AG04449 (cell line): ENCODE measurements at regions not wholly inside any gene's neighbourhood (a gene's known extent, or its start where the extent isn't known, plus 50 kb on each side); places are given as distances from the start of the nearest gene placed in this dataset.

Experiments used
- CTCF ChIA-PET: fragments of 350-600 bp; formaldehyde crosslinking; extraction: SDS; loops from one replicate; lab custom pipeline; 2021; ENCODE audit warnings: antibody characterized with exemption; lab: Yijun Ruan, JAX
- POLR2A ChIA-PET: fragments of 400-600, 350-600 bp; formaldehyde crosslinking; extraction: SDS; loops from one replicate; lab custom pipeline; 2020; ENCODE audit warnings: antibody characterized with exemption, inconsistent platforms; lab: Yijun Ruan, JAX
- DNase-seq: peaks from one replicate; pipeline ENCODE4 v3.0.0-alpha.2; 2010; ENCODE audit warnings: low read depth, low spot score
- H3K4me3 ChIP-seq: 2 replicates; pipeline ENCODE4 v1.5.1; 2011; ENCODE audit warnings: low read depth, mild to moderate bottlenecking, control low read depth, low read length
- TF ChIP-seq, protein P1 (sequence below): IDR thresholded peaks from one replicate; pipeline ENCODE4 v1.5.1; 2011; ENCODE audit warnings: mild to moderate bottlenecking, moderate library complexity, low read length, control low read depth, inconsistent platforms; ENCODE audit not compliant: insufficient read depth; ENCODE audit errors: missing control alignments

- DNase-seq, result no peak
- CTCF ChIA-PET, result no interaction called here
- TF ChIP-seq, protein P1, sequence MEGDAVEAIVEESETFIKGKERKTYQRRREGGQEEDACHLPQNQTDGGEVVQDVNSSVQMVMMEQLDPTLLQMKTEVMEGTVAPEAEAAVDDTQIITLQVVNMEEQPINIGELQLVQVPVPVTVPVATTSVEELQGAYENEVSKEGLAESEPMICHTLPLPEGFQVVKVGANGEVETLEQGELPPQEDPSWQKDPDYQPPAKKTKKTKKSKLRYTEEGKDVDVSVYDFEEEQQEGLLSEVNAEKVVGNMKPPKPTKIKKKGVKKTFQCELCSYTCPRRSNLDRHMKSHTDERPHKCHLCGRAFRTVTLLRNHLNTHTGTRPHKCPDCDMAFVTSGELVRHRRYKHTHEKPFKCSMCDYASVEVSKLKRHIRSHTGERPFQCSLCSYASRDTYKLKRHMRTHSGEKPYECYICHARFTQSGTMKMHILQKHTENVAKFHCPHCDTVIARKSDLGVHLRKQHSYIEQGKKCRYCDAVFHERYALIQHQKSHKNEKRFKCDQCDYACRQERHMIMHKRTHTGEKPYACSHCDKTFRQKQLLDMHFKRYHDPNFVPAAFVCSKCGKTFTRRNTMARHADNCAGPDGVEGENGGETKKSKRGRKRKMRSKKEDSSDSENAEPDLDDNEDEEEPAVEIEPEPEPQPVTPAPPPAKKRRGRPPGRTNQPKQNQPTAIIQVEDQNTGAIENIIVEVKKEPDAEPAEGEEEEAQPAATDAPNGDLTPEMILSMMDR, result no peak
- H3K4me3 ChIP-seq, result no peak overlapping the region
- POLR2A ChIA-PET, result no interaction called here
Observed at GRCh38 chr10:33521062-33521461, 186.6 kb upstream of the NRP1 start.

DNA sequence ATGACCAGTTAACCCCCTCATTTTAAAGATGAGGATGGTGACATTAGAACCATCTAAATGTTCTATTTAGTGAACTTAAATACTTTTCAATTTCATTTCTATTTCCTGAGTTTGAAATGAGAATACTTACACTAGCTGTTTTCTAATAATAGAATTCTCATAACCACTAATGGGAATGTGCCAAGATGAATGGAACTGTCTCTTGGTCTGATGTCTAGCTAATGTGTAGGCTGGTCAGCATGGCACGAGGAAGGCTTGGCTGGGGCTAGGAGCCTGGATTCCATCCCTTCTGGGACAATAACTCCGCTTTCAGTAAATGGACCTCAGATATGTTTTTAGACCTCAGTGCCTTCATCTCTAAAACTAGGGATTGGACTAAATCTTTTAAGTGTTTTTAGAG is 185.8 kb upstream of the NRP1 start:
- CTCF ChIA-PET, result no interaction called here
- TF ChIP-seq, protein P1, result no peak
- no peak overlapping the region for H3K4me3 ChIP-seq
- DNase-seq, result no peak
- POLR2A ChIA-PET, result no interaction called here

GRCh38 chr10:33519130-33519860 is 184.8 kb upstream of the NRP1 start:
- CTCF ChIA-PET, result interaction anchor here (1.1 kb wide), 1 partner anchor 8 kb away, joined by 3 read pairs; no protein-coding TSS in a partner anchor
- H3K4me3 ChIP-seq, result no peak overlapping the region
- TF ChIP-seq, protein P1, result no peak
- DNase-seq, result no peak
- POLR2A ChIA-PET, result no interaction called here

DNA sequence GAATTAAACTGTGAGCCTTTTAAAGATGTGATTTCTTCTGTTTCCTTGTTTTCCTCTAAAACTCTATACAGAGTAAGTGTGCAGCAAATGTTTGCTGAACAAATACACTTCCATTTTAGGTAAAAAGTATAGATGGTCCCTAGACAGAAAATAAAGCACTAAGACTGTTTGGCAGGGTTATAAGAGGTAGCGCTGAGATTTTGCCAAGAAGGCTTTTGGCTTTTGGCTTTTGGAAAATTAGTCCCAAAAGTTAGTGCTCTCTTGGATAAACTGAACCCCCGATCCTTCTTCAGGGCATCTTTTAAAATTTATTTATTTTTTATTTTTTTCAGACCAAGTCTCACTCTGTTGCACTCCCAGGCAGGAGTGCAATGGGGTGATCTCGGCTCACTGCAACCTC is 175.7 kb upstream of the NRP1 start:
- no peak for DNase-seq
- ChIA-PET CTCF (no interaction called here), POLR2A (no interaction called here)
- TF ChIP-seq, protein P1, result no peak
- no peak overlapping the region for H3K4me3 ChIP-seq

DNA sequence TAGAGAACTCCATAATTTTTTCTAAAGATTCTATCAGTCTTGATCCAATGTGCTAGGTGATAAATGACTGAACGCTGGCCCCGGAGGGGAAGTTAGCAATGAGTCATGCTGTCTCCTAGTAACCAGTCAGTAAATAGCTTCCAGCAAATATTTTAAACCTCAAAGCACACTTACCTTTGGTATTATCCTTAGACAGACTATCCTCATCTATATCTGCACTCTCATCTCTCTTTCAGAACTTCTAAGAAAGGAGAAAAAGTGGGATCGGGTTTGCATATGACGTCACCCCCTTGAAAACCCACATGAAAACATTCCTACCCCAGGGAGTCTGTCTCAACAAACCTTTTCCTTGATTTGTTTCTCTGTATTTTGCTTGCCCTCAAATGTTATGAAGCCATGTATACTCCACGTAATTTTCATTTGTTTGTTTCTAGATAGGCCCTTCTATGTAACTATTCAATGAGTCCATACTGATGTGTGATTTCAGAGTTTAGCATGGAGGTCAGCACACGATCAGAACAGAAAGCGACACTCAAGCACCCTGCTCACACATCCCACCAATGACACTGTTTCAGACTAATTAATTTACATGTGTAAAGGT is 174.9 kb upstream of the NRP1 start:
- ChIA-PET POLR2A (no interaction called here), CTCF (no interaction called here)
- TF ChIP-seq, protein P1, result no peak
- no peak overlapping the region for H3K4me3 ChIP-seq
- no peak for DNase-seq

DNA sequence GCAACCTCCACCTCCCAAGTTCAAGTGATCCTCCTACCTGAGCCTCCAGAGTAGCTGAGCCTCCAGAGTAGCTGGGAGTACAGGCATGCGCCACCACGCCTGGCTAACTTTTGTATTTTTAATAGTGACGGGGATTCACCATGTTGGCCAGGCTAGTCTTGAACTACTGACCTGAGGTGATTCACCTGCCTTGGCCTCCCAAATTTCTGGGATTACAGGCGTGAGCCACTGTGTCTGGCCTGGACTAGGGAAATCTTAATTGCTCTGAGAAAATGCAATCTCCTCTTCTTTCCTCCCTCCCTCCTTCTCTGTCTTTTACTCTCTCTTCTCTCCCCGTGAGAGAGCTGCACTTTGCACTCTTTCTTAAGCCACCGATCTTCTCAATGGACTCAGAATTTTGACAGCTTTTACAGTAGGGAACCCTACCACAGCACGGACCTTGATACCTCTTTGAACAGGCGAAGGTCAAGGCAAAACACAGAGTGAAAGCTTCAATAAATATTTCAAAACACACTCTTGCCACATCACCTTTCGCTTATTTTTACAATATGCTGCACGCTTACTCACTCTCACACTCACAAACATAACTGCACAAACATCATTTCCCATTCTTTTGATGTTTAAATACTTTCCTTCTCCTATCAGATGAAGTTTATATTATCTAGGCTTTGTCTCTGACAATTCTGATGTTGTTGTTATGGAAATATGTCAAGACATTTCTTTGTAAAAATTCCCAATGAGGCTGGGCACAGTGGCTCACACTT is 173.4 kb upstream of the NRP1 start:
- ChIA-PET POLR2A (interaction anchor here (0.6 to 0.7 kb wide), 2 partner anchors 154 to 276 kb away, joined by 3 to 4 read pairs; no protein-coding TSS in a partner anchor), CTCF (no interaction called here)
- no peak for DNase-seq
- TF ChIP-seq, protein P1, result no peak
- no peak overlapping the region for H3K4me3 ChIP-seq
